ENCODE measurements at regions not wholly inside any gene's neighbourhood (a gene's known extent, or its start where the extent isn't known, plus 50 kb on each side); places are given as distances from the start of the nearest gene placed in this dataset.

GRCh38 chr15:61528581-61528910 is 299.4 kb upstream of the RORA start:
- no peak overlapping the region for H2AFZ ChIP-seq (ENCODE audit: low read depth, low read length)

DNA sequence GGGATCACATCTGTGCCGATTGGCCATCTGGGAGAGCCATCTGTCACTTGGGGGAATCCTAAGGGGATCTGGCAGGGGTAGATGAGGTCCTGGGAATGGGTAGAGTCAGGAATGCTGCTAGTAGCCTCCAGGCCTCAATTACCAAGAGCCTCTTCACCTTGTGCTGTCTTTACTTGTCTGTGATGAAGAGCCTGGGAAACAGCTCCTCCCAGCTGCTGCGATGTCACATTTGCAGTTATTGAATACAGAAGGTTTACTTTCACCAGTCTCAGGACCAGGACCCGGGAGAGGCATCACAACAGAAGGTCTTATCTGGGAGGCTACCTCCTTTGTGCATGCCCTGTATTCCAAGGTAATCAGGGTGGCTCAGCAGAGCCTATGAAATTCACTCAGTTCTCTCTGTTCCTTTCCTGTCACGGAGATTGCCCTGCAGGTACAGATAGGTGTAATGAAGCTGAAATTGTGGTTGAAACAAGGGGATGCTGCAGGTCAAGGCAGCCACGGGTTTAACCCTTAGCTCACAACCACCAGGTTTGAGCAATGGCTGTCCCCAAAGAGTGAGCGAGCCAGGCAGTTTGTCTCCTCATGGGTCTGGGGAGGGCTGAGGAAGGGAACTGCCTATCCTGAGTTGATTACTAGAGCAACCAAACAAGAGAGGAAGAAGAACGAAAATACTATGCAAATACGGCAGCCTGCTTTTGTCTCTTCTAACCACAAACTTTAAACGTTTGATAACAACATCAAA is 298.9 kb upstream of the RORA start:
- Histone ChIP-seq H3K4me2 (ENCODE audit: low read length) (no peak overlapping the region), H3K79me2 (replicated peaks; ENCODE audit: insufficient read depth, low read length) (no peaks in the 10 kb centered on the region), H3K9me2 (ENCODE audit: insufficient read depth, low read length) (no peaks in the 10 kb centered on the region), H3K27me3 (ENCODE audit: insufficient read depth, low read depth, low read length) (no peaks in the 10 kb centered on the region), H3K36me3 (ENCODE audit: insufficient read depth, low read length) (no peaks in the 10 kb centered on the region), H3K27ac (ENCODE audit: low read length) (no peak overlapping the region), H2AFZ (ENCODE audit: low read depth, low read length) (no peak overlapping the region), H3F3A (ENCODE audit: insufficient read depth, low read length, poor library complexity, severe bottlenecking) (no peaks in the 10 kb centered on the region), H3K9me3 (ENCODE audit: low read length) (no peaks in the 10 kb centered on the region), H4K20me1 (ENCODE audit: insufficient read depth) (no peaks in the 10 kb centered on the region), H3K9ac (ENCODE audit: low read length) (no peak overlapping the region), H3K4me3 (ENCODE audit: low read length) (no peak overlapping the region)
- TF ChIP-seq TAF1 (IDR thresholded peaks at IDR 0.05; ENCODE audit: low read depth): no peak

More at GRCh38 chr15:61528581-61528910, 299.4 kb upstream of the RORA start:
- H4K20me1 ChIP-seq (ENCODE audit: insufficient read depth): no peaks in the 10 kb centered on the region
- no peak for TF ChIP-seq TAF1 (IDR thresholded peaks at IDR 0.05; ENCODE audit: low read depth)
- TF ChIP-seq EP300 (conservative IDR thresholded peaks at IDR 0.05; ENCODE audit: poor library complexity, severe bottlenecking): no peak
- no peak for TF ChIP-seq CTCF (IDR thresholded peaks at IDR 0.05; ENCODE audit: poor library complexity, severe bottlenecking)
- TF ChIP-seq POLR2AphosphoS5 (IDR thresholded peaks at IDR 0.05): no peak
- H3K27ac ChIP-seq (ENCODE audit: low read length): no peak overlapping the region
- H3K4me2 ChIP-seq (ENCODE audit: low read length): no peak overlapping the region
- no peaks in the 10 kb centered on the region for H3F3A ChIP-seq (ENCODE audit: insufficient read depth, low read length, poor library complexity, severe bottlenecking)
- H3K9ac ChIP-seq (ENCODE audit: low read length): no peak overlapping the region
- no peaks in the 10 kb centered on the region for H3K36me3 ChIP-seq (ENCODE audit: insufficient read depth, low read length)
- H3K9me2 ChIP-seq (ENCODE audit: insufficient read depth, low read length): no peaks in the 10 kb centered on the region
- H3K79me2 ChIP-seq (replicated peaks; ENCODE audit: insufficient read depth, low read length): no peaks in the 10 kb centered on the region
- H3K4me3 ChIP-seq (ENCODE audit: low read length): no peak overlapping the region
- H3K9me3 ChIP-seq (ENCODE audit: low read length): no peaks in the 10 kb centered on the region
- H3K27me3 ChIP-seq (ENCODE audit: insufficient read depth, low read depth, low read length): no peaks in the 10 kb centered on the region

DNA sequence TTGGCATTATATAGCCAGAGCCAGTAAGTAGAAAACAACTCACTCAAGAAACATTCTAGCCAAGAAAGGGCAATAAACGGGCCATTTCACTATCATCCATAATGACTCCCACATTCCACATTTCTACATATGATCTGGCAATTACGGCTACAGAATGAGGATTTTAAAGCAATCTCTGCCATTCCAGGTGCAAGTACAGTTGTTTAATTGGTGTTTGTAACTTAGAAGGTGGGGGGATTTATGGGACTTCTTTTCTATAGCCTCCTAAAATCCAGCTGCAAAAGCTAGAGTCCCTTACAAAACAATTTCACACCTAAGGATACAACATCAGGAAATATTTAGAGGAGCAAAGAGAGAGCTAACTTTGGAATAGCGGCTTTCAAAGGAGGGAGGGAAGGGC is 295.4 kb upstream of the RORA start:
- TF ChIP-seq RAD21 (conservative IDR thresholded peaks at IDR 0.05) (no peak), EZH2 (IDR thresholded peaks at IDR 0.05; ENCODE audit: borderline replicate concordance, insufficient read depth, low read length, poor library complexity, severe bottlenecking) (no peak), TAF1 (IDR thresholded peaks at IDR 0.05; ENCODE audit: low read depth) (no peak), POLR2AphosphoS5 (IDR thresholded peaks at IDR 0.05) (no peak), MXI1 (conservative IDR thresholded peaks at IDR 0.05; ENCODE audit: poor library complexity, severe bottlenecking) (no peak), CTCF (IDR thresholded peaks at IDR 0.05; ENCODE audit: poor library complexity, severe bottlenecking) (no peak), REST (IDR thresholded peaks at IDR 0.05; ENCODE audit: borderline replicate concordance) (no peak), EP300 (conservative IDR thresholded peaks at IDR 0.05; ENCODE audit: poor library complexity, severe bottlenecking) (no peak)
- H3K36me3 ChIP-seq (ENCODE audit: insufficient read depth, low read length): no peaks in the 10 kb centered on the region
- no peak overlapping the region for H3K4me2 ChIP-seq (ENCODE audit: low read length)
- H3K9ac ChIP-seq (ENCODE audit: low read length): no peak overlapping the region
- H3K27ac ChIP-seq (ENCODE audit: low read length): no peak overlapping the region
- no peaks in the 10 kb centered on the region for H3F3A ChIP-seq (ENCODE audit: insufficient read depth, low read length, poor library complexity, severe bottlenecking)
- H4K20me1 ChIP-seq (ENCODE audit: insufficient read depth): no peaks in the 10 kb centered on the region
- H3K9me2 ChIP-seq (ENCODE audit: insufficient read depth, low read length): no peaks in the 10 kb centered on the region
- H3K79me2 ChIP-seq (replicated peaks; ENCODE audit: insufficient read depth, low read length): no peaks in the 10 kb centered on the region
- H3K4me3 ChIP-seq (ENCODE audit: low read length): no peak overlapping the region
- H3K27me3 ChIP-seq (ENCODE audit: insufficient read depth, low read depth, low read length): no peaks in the 10 kb centered on the region
- H2AFZ ChIP-seq (ENCODE audit: low read depth, low read length): no peak overlapping the region
- no peaks in the 10 kb centered on the region for H3K9me3 ChIP-seq (ENCODE audit: low read length)

Data from neural cell (in vitro differentiated cells).